NCI-H1930 (cell line): ENCODE measurements at regions not wholly inside any gene's neighbourhood (a gene's known extent, or its start where the extent isn't known, plus 50 kb on each side); places are given as distances from the start of the nearest gene placed in this dataset.
"Not testable (repeated sequence)": the region's sequence is repeated elsewhere in the genome, so short reads cannot be mapped to it uniquely, and the experiment has no call there.

ENCODE experiments used
- DNase-seq, 2 experiments: peaks; one replicate each; lab custom pipeline; 2025; lab: John Stamatoyannopoulos, UW

- DNase-seq = no peak
Observed at GRCh38 chr20:11176431-11176830, 502.6 kb upstream of the JAG1 start.

DNA sequence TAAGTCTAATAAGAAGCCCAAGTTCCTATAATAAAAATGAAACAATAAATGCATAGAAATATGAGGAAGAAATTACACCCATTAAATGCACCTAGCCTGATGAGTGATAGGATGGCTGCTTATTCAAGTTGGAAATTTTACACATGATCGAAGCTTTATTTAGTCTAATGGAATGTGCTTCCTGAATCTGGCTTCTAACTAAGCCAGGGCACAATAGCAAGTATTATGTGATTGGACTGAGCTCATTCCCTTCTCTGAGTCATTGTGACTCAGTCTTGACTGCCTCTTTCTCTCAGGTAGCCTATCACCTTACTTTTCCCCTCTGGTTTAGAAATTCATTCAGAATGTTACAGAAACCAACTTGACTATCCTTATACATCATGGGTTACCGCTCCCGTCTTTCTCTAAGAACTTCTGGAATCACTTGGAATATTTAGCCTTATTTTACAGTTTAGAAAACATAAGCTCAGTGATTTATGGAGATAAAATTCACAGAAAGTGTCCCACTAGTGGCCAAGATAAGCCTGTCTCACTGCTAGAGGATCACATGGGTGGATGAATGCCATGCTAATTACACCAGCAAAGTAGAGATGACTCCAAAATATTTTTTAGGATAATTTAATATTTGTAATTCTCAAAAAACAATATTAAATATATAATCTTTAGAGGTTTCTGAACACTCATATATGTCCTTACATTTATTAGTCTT, 505.3 kb upstream of the JAG1 start:
- no peak for DNase-seq

GRCh38 chr20:11180186-11180585, 506.4 kb upstream of the JAG1 start:
- DNase-seq = no peak

DNA sequence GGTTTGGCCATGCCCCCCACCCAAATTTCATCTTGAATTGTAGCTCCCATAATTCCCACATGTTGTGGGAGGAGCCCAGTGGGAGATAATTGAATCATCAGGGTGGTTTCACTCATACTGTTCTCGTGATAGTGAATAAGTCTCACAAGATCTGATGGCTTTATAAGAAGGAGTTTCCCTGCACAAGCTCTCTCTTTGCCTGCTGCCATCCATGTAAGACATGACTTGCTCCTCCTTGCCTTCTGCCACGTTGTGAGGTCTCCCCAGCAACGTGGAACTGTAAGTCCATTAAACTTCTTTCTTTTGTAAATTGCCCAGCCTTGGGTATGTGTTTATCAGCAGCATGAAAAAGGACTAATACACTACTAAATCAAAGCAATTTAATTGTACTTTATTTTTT, 507.3 kb upstream of the JAG1 start:
- DNase-seq = not testable (repeated sequence)

DNA sequence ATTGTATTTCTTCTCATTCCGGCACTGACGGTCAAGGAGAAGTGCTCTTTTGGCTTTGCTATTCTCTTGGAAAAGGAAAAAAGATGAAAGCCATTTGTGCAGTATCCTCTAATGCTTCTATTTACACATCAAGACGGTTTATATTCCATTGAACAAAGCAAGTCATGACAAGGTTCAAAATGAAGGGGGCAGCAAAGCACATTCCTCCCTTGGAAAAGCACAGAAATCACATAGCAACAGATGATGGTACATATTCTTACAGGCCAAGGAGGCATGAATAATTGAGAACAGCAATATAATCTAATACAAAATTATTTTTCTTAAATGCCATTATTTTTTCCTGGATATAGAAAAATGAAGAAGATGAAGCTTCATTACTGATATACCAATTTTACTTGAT, 508.2 kb upstream of the JAG1 start:
- no peak for DNase-seq

- DNase-seq = no peak
Observed at GRCh38 chr20:11182720-11183119, 508.9 kb upstream of the JAG1 start.

GRCh38 chr20:11186301-11187008, 512.7 kb upstream of the JAG1 start:
- no peak for DNase-seq

GRCh38 chr20:11188843-11189603, 515.2 kb upstream of the JAG1 start:
- DNase-seq = no peak

- no peak for DNase-seq
Observed at GRCh38 chr20:11190741-11191140, 516.9 kb upstream of the JAG1 start.

- DNase-seq = no peak
Observed at GRCh38 chr20:11192106-11192505, 518.3 kb upstream of the JAG1 start.

DNA sequence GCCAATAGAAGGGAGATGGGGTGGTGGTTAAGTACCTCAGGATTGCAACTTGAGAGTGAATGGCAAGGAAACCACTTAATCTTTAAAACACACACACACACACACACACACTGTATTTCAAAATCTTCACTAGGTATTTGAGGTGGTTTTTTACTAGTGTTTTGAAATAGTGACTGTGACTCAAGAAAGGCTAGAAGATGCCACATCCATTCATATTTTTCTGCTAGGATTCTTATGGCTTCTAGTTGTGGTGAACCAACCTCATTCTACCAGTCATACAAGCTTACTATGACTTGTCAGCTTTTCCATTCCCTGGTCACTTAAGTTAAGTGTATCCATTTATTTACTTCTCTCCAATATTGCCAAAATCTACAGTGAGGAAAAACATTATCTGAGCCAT, 519.4 kb upstream of the JAG1 start:
- DNase-seq = no peak

- no peak for DNase-seq
Observed at GRCh38 chr20:11195169-11195568, 521.4 kb upstream of the JAG1 start.

DNA sequence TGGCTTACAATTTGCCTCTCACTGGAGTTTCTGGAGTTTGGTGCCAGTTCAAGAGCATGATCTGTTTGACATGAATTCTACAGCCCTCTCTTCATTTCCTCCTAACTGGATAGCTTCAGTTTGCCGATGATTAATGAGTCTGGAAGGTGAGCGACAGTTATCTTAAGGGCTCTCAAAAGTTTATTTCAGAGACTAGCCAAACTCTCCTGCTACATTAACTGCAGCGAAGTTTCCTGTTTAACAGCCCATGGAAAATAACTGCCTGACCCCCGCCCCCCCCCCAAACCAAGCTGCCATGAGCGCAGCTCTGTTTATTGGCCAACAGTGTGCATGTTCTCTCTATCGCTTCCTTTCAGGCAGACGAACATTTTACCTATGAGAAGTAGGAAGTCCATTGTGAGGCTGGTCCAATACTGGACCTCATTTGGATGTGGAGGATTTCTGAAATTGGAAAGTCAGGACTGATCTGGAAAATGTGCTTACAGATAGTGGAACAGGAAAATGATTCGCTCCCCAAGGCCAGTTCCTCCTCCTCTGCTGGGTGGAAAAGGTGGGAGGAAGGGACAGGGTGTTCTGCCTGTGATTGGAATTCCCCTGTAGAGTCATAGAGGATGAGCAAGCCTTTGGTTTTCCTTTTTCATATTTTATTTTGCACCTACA, 522.2 kb upstream of the JAG1 start:
- no peak for DNase-seq

DNA sequence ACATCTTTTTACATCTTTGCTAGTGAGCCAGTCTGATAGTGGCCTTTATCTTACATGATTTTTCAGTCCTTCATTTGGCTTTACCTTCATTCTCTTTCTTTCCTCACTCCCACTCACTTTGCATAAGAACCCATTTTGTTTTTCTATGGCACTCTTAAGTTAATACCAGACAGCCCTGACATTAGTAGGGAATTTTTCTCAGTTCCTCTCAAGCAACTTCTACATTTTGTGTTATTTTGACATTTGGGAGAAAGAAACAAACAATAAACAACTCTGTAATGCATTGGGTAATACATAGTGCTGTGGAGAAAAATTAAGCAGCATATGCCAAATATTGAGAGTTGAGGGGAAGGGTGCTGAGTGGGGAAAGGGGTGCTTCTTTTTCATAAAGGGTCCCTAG, 524.1 kb upstream of the JAG1 start:
- no peak for DNase-seq

DNA sequence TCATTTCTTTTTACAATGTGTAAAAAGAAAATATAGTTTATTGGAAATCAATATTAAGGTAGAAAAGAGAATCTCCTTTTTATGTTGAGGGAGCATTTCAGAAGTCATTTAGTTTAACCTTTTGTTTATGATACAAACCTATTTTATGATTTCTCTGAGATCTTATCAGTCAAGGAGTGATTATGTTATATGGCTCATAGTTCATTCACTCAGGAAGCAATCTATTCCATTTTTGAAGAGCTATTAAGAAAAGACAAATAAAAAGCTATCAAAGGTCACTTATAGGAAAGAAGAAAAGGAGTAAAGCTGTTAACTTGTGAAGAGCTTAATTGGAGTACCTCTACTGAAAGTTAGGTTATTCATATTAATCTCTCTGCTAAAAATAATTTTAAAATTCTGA, 526.6 kb upstream of the JAG1 start:
- no peak for DNase-seq

- DNase-seq = peak; percentile 21 to 59
Observed at GRCh38 chr20:11204926-11205768, 531.3 kb upstream of the JAG1 start.

- DNase-seq = no peak
Observed at GRCh38 chr20:11205769-11206362, 532.1 kb upstream of the JAG1 start.

DNA sequence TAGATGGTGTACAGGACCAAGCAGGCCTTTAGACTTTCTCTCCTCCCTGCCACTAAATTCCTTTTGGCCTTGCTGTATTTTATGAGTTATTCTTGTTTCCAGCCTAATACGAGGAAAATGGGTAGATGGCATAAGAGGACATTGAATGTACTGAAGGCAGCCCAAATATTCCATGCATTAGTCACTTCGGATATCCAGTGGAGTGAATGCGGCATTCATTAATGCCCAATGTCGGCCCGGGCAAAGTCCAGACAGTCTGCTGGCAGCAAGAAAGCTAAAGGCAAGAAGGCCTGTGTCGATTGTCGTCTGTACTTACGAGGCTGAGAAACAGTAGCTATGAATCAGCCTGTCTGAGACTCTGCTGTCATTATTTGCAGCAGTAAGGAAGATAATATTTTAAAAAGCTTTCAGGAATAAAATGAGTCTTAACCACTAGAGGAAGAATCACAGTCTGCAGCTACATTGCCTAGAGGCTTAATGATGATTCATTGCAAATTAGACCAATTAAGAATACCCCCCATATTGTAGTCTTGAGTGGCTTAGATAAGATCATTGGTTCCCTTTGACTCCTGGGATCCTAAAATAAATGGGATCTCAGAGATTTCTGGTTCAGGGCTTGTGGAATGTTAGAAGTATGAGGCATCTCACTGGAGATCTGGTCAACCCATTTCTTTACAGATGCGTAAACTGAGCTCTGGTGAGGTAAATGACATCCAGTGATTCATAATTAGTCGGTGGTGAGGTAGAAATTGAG, 534.1 kb upstream of the JAG1 start:
- DNase-seq = no peak

DNA sequence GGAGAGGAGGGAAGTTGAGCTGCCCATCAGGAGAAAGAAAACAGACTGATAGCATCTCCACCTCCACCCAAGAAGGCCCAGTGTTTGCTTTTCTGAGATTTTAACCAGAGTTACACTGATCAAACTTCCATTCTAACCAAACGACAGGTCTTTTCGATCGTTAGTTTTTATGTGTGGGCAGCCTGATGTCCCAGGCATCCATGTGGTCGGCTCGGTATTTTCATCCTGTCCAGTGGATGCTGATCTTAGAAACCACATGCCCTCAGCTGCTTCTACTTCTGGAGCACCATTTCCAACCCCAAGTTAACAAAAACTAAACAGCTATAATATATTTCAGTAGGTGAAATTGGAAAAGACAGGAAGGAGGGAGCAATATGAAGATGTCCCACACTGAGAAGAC, 536.8 kb upstream of the JAG1 start:
- DNase-seq = no peak

DNA sequence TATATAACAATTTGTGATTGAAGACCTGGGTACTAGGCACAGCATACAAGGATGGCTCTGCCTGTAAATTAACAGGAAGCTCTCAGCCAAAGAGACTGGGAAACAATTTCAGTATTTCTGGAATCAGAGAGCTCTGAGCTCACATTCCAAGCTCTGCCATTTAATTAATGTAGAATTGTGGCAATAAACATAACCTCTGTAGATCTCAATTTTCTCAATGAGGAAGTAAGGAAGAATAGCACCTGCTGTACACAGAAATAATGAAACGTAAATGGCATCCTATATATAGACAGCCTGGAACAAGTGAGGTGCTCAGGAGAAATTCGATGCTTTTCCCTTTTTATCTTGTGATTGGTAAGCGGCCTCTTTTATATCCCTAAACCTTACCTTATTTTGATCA, 538.5 kb upstream of the JAG1 start:
- no peak for DNase-seq
